ENCODE measurements at regions not wholly inside any gene's neighbourhood (a gene's known extent, or its start where the extent isn't known, plus 50 kb on each side); places are given as distances from the start of the nearest gene placed in this dataset.
"Not testable (repeated sequence)": the region's sequence is repeated elsewhere in the genome, so short reads cannot be mapped to it uniquely, and the experiment has no call there.

DNA sequence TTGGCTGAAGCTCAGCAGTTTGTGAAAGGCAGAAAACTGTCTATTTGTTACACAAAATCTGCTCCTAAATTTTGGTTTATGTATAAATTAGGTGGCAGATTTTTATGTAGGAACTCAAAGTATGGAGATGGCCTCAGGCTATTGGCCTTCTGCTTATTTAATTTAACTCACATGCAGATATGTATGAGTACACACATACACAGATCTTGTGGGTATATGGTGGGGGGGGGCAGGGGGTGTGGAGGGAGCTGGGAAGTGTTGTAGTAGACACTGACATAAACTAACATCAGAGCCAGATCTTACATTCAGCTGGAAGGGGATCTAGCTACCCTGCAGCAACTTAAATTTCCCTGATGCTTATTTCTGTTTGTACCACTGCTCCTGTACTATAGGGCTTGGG lies 170.8 kb downstream of the EPM2A start:
- Histone ChIP-seq H2AFZ (ENCODE audit: low read length, unreplicated experiment) (no peak overlapping the region), H3K27ac (ENCODE audit: low read depth, low read length) (no peak overlapping the region), H3K27me3 (ENCODE audit: insufficient read depth, low read length) (no peaks in the 10 kb centered on the region), H3K4me3 (ENCODE audit: low read depth, low read length) (no peak overlapping the region), H3K36me3 (ENCODE audit: insufficient read depth, low read length) (no peaks in the 10 kb centered on the region), H3K4me1 (ENCODE audit: control insufficient read depth, insufficient read depth, low read length, unreplicated experiment) (peaks cover 5% of the 10 kb centered on the region), H3K79me2 (ENCODE audit: control insufficient read depth, insufficient read depth, low read length, unreplicated experiment) (no peaks in the 10 kb centered on the region)

DNA sequence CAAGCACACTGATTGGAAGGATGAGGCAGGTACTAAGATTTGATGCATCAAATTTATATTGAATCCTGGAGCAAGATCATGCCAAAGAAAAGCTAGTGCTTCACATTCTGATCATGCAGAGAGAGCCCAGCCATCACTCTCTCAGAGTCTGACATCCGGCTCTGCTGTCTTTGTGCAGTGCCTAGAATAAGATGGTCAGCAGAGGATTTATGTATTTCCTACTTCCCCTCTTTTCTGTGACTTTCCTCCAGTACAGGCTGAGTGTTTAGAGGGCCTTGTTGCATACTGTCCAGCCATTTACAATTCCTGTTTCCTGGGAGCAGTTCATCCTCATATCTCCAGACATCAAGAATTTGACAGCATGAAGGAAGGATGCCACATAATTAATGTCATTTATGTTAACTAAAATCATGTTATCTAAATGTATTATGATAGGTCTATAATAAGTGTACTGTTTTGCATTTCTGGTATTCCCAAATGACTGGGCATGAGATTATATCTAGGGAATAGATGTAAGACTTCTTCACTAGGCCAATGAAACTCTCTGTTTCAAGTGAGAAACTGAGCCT lies 167.6 kb downstream of the EPM2A start:
- H3K36me3 ChIP-seq (ENCODE audit: insufficient read depth, low read length): no peaks in the 10 kb centered on the region
- H3K4me1 ChIP-seq (ENCODE audit: control insufficient read depth, insufficient read depth, low read length, unreplicated experiment): peaks cover 6% of the 10 kb centered on the region
- H2AFZ ChIP-seq (ENCODE audit: low read length, unreplicated experiment): no peak overlapping the region
- H3K79me2 ChIP-seq (ENCODE audit: control insufficient read depth, insufficient read depth, low read length, unreplicated experiment): no peaks in the 10 kb centered on the region
- no peak overlapping the region for H3K4me3 ChIP-seq (ENCODE audit: low read depth, low read length)
- H3K27ac ChIP-seq (ENCODE audit: low read depth, low read length): no peak overlapping the region
- no peaks in the 10 kb centered on the region for H3K27me3 ChIP-seq (ENCODE audit: insufficient read depth, low read length)

DNA sequence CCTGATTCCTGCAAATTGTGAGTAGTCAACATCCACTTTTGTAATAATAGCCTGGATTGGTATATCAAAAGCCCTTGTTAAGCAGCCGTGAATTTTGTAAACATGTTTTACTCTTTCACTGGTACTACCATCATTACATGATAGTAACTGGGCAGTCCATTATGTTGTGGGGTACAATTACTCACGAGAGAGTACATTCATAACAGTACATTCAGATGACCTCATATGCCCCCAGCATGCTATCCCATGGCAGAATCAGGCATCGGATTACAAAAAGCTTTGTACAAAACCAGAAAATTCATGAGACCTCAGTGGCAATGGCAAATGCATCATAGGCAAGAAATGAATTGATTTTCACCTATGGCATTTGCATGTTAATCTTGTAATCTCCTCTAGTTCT lies 166.2 kb downstream of the EPM2A start:
- H3K36me3 ChIP-seq (ENCODE audit: insufficient read depth, low read length): no peaks in the 10 kb centered on the region
- H2AFZ ChIP-seq (ENCODE audit: low read length, unreplicated experiment): no peak overlapping the region
- no peaks in the 10 kb centered on the region for H3K79me2 ChIP-seq (ENCODE audit: control insufficient read depth, insufficient read depth, low read length, unreplicated experiment)
- no peak overlapping the region for H3K4me3 ChIP-seq (ENCODE audit: low read depth, low read length)
- no peaks in the 10 kb centered on the region for H3K27me3 ChIP-seq (ENCODE audit: insufficient read depth, low read length)
- H3K4me1 ChIP-seq (ENCODE audit: control insufficient read depth, insufficient read depth, low read length, unreplicated experiment): peaks cover 6% of the 10 kb centered on the region
- no peak overlapping the region for H3K27ac ChIP-seq (ENCODE audit: low read depth, low read length)

DNA sequence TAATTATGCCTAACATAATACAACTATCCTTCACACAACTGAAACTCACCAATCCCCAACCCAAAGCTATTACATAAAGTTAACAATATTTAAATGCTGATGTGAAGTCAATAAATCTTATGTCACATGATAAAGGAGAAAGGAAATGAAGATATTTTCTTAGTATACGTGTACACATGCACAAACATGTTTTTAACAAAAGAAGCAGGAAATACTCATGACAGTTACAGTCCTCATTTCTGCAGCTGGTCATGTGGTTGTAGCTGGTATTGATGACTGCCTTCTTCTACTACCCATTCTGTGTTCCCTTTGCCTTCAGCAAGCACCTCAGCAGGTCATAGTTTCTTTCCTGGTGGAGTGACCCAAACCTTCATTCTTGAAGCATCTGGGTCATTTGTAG lies 165.0 kb downstream of the EPM2A start:
- not testable (repeated sequence) for H3K4me3 ChIP-seq (ENCODE audit: low read depth, low read length); H3K27ac ChIP-seq (ENCODE audit: low read depth, low read length); H2AFZ ChIP-seq (ENCODE audit: low read length, unreplicated experiment); H3K4me1 ChIP-seq (ENCODE audit: control insufficient read depth, insufficient read depth, low read length, unreplicated experiment); H3K27me3 ChIP-seq (ENCODE audit: insufficient read depth, low read length); H3K36me3 ChIP-seq (ENCODE audit: insufficient read depth, low read length); H3K79me2 ChIP-seq (ENCODE audit: control insufficient read depth, insufficient read depth, low read length, unreplicated experiment)

DNA sequence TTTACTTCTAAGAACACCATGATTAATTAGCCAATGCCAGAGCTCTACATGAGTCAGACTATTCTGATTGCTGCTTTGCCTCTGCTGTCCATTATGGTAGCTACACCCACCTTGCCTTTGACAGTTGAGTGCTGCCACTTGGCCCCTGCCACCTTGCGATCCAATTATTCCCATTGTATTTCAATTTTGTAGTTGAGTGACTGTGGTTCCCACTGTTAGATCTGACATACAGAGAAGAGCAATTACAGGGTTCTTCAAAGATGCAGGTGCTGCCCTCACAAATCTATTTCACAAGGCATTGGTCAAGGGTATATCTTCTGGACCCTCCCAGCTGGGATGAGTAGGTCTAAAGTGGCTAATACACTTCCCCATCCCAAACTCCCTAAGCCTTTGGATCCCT lies 161.1 kb downstream of the EPM2A start:
- H3K79me2 ChIP-seq (ENCODE audit: control insufficient read depth, insufficient read depth, low read length, unreplicated experiment); H3K27ac ChIP-seq (ENCODE audit: low read depth, low read length); H2AFZ ChIP-seq (ENCODE audit: low read length, unreplicated experiment); H3K27me3 ChIP-seq (ENCODE audit: insufficient read depth, low read length); H3K4me3 ChIP-seq (ENCODE audit: low read depth, low read length); H3K4me1 ChIP-seq (ENCODE audit: control insufficient read depth, insufficient read depth, low read length, unreplicated experiment); H3K36me3 ChIP-seq (ENCODE audit: insufficient read depth, low read length): not testable (repeated sequence)

All from ACC112 (cell line).